Stimulated activated CD8-positive, alpha-beta memory T cell treated with anti-CD3 and anti-CD28 coated beads, Interleukin-15, amount 100 ng/mL, for 48 hours (primary cell): ENCODE measurements at regions not wholly inside any gene's neighbourhood (a gene's known extent, or its start where the extent isn't known, plus 50 kb on each side); places are given as distances from the start of the nearest gene placed in this dataset.
"Not testable (repeated sequence)": the region's sequence is repeated elsewhere in the genome, so short reads cannot be mapped to it uniquely, and the experiment has no call there.

Experiments used
- DNase-seq, 2 donors: peaks; one replicate each; pipeline ENCODE4 v3.0.0-alpha.2; 2020; ENCODE audit warnings: low read depth in 2 of 2

GRCh38 chr10:2790396-2791188, 276.8 kb upstream of the PFKP start:
- DNase-seq = no peak

- no peak for DNase-seq
These were observed 281.1 kb upstream of the PFKP start for GRCh38 chr10:2786251-2786650.

DNA sequence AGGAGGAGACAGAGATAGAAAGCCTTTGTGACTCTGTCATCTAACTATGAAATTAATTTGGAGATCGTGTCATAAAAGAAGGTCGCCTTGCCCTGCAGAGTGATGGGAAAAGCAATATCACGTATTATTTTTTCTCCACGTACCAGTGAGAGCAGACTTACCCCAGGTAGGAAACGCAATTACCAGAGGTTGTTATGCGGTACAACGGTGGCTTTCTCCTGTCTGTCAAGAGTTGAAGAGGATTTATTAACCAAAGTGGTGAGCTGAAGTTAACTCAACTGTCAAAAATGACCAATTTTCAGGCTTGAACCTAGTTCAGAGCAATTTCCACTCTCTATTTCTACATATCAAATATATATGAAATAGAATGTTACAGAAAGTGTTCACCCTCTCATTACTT, 282.6 kb upstream of the PFKP start:
- DNase-seq = no peak

GRCh38 chr10:2782950-2783349, 284.4 kb upstream of the PFKP start:
- DNase-seq = no peak

GRCh38 chr10:2782265-2782664, 285.1 kb upstream of the PFKP start:
- no peak for DNase-seq

DNA sequence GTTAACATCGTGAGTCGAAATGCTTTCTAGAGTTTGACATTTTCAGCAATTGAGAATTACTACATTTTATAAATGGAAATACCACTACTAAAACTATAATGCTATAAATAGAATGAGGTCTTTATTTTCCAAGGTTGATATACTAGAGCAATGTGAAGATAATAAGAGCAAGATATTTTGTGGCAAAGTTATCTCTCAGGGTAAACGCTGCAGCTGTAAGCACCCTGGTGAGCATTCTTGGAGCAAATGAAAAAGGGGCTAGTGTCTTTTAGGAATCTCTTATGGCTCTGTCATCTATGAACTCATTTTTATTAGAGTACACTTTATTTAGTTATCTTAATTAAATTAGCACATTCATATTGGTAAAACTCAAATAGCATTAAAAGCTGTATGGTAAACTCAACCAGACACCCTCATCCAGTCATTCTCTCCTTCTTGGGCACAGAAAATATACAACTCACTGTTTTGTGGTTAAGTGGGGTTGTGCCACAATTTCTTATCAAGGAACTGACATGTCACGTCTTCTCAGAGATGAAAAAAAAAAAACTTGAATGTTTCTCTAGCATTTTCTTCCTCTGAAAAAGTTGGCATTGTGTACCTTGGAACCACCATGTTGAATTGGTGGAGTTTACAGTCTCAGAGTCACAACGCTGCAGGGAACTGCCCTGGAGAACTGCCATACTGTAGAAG, 289.5 kb upstream of the PFKP start:
- no peak for DNase-seq

- DNase-seq = no peak
These were observed 294.3 kb upstream of the PFKP start for GRCh38 chr10:2772816-2773631.

GRCh38 chr10:2772135-2772534, 295.2 kb upstream of the PFKP start:
- DNase-seq = no peak

- DNase-seq = not testable (repeated sequence)
These were observed 300.1 kb upstream of the PFKP start for GRCh38 chr10:2767293-2767692.

- no peak for DNase-seq
These were observed 305.4 kb upstream of the PFKP start for GRCh38 chr10:2761971-2762370.

GRCh38 chr10:2761311-2761710, 306.0 kb upstream of the PFKP start:
- no peak for DNase-seq

GRCh38 chr10:2760736-2761135, 306.6 kb upstream of the PFKP start:
- DNase-seq = no peak

GRCh38 chr10:2759233-2759632, 308.1 kb upstream of the PFKP start:
- no peak for DNase-seq

DNA sequence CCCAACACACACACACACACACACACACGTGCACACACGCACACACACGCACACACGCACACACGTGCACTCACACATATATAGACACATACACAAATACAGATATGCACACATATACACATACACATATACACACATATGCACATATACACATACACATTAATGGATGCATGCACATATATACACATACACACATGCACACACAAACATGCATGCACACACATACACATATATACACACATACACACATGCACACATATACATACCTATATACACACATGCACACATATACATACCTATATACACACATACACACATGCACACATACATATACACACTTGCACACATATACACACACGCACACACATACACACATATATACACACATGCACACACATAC, 312.4 kb upstream of the PFKP start:
- no peak for DNase-seq

GRCh38 chr10:2748287-2748686, 319.1 kb upstream of the PFKP start:
- no peak for DNase-seq

GRCh38 chr10:2746638-2747037, 320.7 kb upstream of the PFKP start:
- no peak for DNase-seq

DNA sequence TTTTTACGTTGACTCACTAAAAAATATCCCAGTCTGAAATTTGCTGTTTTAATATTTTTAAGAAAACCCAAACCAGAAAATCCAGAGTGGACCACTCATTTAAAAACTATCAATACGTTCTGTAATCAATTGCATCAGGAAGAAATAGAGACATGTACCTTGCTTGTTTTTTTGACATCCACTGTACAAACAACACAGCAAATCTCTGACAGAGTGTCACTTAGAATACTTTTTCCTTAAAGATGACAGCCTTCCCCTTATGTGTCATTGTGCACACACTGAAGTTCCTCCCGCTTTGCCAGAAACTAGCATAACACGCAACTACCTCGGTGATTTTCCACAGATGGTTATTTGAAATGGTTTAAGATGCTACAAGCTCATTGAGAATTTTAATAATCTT, 321.7 kb upstream of the PFKP start:
- DNase-seq = no peak

GRCh38 chr10:2744547-2745200, 322.7 kb upstream of the PFKP start:
- DNase-seq = no peak

DNA sequence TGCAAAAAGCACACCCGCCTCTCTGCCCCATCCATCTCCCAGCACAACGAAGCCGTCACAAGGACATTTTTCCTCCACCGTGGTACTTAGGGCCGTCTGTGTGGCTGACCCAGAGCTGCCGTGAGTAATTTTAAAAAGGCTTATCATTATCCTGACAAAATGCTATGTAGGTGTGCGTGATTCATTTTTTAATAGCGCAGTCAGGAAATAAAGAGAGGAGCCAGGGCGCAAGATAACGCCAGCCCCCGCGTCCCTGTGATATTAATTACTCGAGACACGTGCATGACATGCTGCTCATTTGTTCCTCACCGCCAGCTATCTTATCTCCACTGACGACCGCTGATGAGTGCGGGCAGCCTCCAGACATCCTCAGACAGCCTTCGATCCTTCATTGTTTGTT, 332.7 kb upstream of the PFKP start:
- no peak for DNase-seq

DNA sequence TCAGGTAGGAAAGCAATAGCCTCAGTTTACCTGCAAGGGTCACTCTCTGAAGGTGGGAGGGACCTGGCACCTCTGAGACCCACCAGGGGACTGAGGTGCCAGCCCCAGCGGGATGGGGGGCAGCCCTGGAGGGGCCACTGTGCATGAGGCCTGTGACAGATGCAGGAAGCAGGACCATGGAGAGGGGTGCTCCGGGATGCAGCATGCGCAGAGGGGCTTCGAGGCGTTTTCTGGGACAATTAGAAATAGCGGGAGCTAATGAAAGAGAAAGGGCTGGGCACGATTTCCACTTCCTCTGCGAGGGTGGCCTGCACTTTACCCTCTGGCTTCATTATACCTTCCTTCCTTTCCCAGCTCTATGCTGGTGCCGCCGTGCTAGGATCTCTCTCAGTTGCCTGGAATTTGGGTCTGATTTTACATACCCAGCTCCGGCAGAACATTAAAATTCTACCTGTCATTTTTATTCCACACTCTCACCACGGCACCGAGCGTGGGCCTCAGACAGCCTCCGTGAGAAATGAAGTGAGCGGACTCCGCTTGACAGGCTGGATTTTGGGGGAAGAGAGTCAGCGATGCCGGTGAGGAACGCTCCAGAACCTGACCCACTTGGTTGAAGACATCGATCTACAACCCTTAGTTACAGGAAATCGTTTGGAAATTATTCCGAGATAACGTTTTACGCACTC, 333.9 kb upstream of the PFKP start:
- DNase-seq = no peak

DNA sequence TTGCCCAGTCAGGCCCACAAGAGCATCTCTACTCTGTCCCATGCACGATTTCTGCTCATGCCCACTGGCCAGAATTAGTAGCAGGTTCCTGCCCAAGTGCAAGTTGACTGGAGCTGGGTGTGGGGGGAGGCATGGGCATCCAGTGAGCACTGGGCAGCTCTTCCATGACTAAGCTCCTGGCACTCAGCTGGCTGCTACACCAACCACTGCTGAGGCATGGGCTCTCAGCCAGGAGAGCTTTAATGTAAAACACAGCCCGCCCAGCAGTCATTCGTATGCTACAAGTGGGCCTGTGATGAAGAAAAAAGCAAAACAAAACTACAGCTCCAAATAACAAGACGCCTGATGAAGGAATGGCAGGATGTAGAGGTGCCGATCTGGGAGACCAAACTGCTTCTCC, 335.4 kb upstream of the PFKP start:
- DNase-seq = no peak

GRCh38 chr10:2729197-2729596, 338.2 kb upstream of the PFKP start:
- no peak for DNase-seq
